K562 (cell line): ENCODE measurements at regions not wholly inside any gene's neighbourhood (a gene's known extent, or its start where the extent isn't known, plus 50 kb on each side); places are given as distances from the start of the nearest gene placed in this dataset.

Source experiments
- CC2D1A ChIP-seq: fragments of 450-650 bp; IDR thresholded peaks from 2 replicates; pipeline ENCODE4 v1.6.1; 2017; ENCODE audit warnings: mild to moderate bottlenecking
- CREB5 ChIP-seq: fragments of 250-450 bp; sonication (Bioruptor Pico); IDR thresholded peaks from 2 replicates; pipeline ENCODE4 v1.5.0; 2020; ENCODE audit warnings: mild to moderate bottlenecking
- GTF3C2 ChIP-seq: IDR thresholded peaks from 3 replicates; pipeline ENCODE4 v1.6.1; 2011; ENCODE audit warnings: borderline replicate concordance, mild to moderate bottlenecking, moderate library complexity; ENCODE audit not compliant: insufficient read length; ENCODE audit errors: extremely low read depth
- HOXB6 ChIP-seq: fragments of 250-450 bp; sonication (Bioruptor Pico); IDR thresholded peaks from 2 replicates; pipeline ENCODE4 v1.5.1; 2022; ENCODE audit warnings: mild to moderate bottlenecking, borderline replicate concordance
- RREB1 ChIP-seq: fragments of 250-450 bp; sonication (Bioruptor Pico); IDR thresholded peaks from 2 replicates; pipeline ENCODE4 v1.4.0; 2020
- SFPQ ChIP-seq: fragments of 200-400 bp; formaldehyde crosslinking; IDR thresholded peaks from 2 replicates; pipeline ENCODE4 v1.6.1; 2017; ENCODE audit warnings: mild to moderate bottlenecking, low read depth, low read length, moderate library complexity
- SRSF7 ChIP-seq: fragments of 200-400 bp; formaldehyde crosslinking; optimal IDR thresholded peaks from 2 replicates; pipeline ENCODE3; 2017; ENCODE audit warnings: mild to moderate bottlenecking, low read depth, low read length
- STAG1 ChIP-seq: sonication (generic); formaldehyde crosslinking; IDR thresholded peaks from 2 replicates; pipeline ENCODE4 v1.5.0; 2020; ENCODE audit warnings: missing genetic modification reagents, borderline replicate concordance
- ZBTB11 ChIP-seq, 3 experiments: fragments of 200-800 bp in 1 of 3; fragments of 250-450 bp in 1 of 3; fragments of 450-650 bp in 1 of 3; sonication (Bioruptor Pico) in 1 of 3; sonication (Bioruptor generic) in 1 of 3; formaldehyde crosslinking in 1 of 3; IDR thresholded peaks; 2 replicates each; pipeline versions ENCODE4 v1.6.1 to v1.8.0; 2016 to 2022; ENCODE audit warnings: mild to moderate bottlenecking in 2 of 3, missing genetic modification characterization in 2 of 3, missing compliant biosample characterization in 1 of 3, moderate library complexity in 1 of 3
- ZNF23 ChIP-seq: fragments of 250-450 bp; sonication (Bioruptor Pico); IDR thresholded peaks from 2 replicates; pipeline ENCODE4 v1.4.0; 2020; ENCODE audit warnings: mild to moderate bottlenecking

GRCh38 chr6:150539111-150539510 is 60.6 kb upstream of the PLEKHG1 start (continued):
- no peak for TF ChIP-seq SFPQ
- no peak for TF ChIP-seq SRSF7
- TF ChIP-seq ZNF23: no peak
- no peak for TF ChIP-seq GTF3C2
- TF ChIP-seq RREB1 (CRISPR knock-in tag): no peak
- TF ChIP-seq CC2D1A: no peak
- TF ChIP-seq ZBTB11 (CRISPR knock-in tag; IDR thresholded peaks at IDR 0.05): no peak
- TF ChIP-seq STAG1 (CRISPR knock-in tag): no peak
- no peak for TF ChIP-seq HOXB6 (CRISPR knock-in tag)
- TF ChIP-seq CREB5 (CRISPR knock-in tag): no peak
